ENCODE measurements at regions not wholly inside any gene's neighbourhood (a gene's known extent, or its start where the extent isn't known, plus 50 kb on each side); places are given as distances from the start of the nearest gene placed in this dataset.

DNA sequence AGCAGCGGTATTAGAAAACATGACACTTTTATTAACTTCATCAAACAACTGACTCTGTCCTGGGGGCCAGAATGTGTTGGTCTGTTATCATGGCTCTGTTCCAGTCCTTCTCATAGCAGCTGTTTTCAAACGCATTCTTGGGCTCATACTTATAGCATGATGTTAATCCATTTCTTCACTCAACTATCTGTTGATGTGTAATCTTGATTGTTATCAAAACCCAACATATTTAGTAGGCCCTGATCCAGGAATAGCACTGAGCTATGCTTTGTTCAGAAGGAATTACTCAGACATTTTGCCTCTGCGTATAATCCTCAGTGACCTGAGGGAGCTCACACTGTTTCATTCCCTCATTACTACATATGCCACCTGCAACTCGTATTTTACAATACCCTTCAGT is 315.9 kb downstream of the BMP4 start:
- ATAC-seq (ENCODE audit: insufficient number of reproducible peaks, low FRiP score, low read depth) (no peak), DNase-seq (ENCODE audit: low spot score) (no peak)
- Histone ChIP-seq H3K4me3 (no peak overlapping the region), H3K4me1 (ENCODE audit: control insufficient read depth in 1 of 2, low read depth in 2 of 2) (no peaks in the 10 kb centered on the region), H3K9me3 (no peaks in the 10 kb centered on the region), H3K36me3 (no peaks in the 10 kb centered on the region), H3K27ac (no peak overlapping the region), H3K27me3 (replicated peaks; ENCODE audit: insufficient read depth) (no peaks in the 10 kb centered on the region)
- TF ChIP-seq, protein P1, sequence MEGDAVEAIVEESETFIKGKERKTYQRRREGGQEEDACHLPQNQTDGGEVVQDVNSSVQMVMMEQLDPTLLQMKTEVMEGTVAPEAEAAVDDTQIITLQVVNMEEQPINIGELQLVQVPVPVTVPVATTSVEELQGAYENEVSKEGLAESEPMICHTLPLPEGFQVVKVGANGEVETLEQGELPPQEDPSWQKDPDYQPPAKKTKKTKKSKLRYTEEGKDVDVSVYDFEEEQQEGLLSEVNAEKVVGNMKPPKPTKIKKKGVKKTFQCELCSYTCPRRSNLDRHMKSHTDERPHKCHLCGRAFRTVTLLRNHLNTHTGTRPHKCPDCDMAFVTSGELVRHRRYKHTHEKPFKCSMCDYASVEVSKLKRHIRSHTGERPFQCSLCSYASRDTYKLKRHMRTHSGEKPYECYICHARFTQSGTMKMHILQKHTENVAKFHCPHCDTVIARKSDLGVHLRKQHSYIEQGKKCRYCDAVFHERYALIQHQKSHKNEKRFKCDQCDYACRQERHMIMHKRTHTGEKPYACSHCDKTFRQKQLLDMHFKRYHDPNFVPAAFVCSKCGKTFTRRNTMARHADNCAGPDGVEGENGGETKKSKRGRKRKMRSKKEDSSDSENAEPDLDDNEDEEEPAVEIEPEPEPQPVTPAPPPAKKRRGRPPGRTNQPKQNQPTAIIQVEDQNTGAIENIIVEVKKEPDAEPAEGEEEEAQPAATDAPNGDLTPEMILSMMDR (IDR thresholded peaks at IDR 0.05): no peak

DNA sequence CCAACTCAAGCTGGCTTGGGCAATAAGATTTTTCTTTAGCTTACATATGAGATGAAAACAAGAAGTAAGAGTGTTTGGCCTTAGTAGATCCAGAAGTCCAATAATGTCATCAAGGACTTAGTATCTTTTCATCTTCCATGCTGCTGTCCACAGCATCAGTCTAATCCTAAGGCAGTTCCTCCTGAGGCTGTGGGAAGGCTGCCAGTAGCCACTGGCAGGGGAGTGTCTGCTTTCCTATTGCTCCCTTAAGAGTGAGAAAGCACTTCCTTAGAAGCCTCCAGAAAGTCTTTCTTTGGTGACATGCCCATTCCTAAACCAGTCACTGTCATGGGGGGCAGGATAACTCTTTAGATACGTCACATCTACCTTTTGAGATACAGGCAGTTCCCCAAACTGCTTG is 317.7 kb downstream of the BMP4 start:
- TF ChIP-seq, protein P1 (IDR thresholded peaks at IDR 0.05): no peak
- Histone ChIP-seq H3K9me3 (no peaks in the 10 kb centered on the region), H3K4me3 (no peak overlapping the region), H3K27me3 (replicated peaks; ENCODE audit: insufficient read depth) (no peaks in the 10 kb centered on the region), H3K36me3 (no peaks in the 10 kb centered on the region), H3K27ac (no peak overlapping the region), H3K4me1 (ENCODE audit: control insufficient read depth in 1 of 2, low read depth in 2 of 2) (no peaks in the 10 kb centered on the region)
- DNase-seq (ENCODE audit: low spot score): no peak
- ATAC-seq (ENCODE audit: insufficient number of reproducible peaks, low FRiP score, low read depth): no peak

DNA sequence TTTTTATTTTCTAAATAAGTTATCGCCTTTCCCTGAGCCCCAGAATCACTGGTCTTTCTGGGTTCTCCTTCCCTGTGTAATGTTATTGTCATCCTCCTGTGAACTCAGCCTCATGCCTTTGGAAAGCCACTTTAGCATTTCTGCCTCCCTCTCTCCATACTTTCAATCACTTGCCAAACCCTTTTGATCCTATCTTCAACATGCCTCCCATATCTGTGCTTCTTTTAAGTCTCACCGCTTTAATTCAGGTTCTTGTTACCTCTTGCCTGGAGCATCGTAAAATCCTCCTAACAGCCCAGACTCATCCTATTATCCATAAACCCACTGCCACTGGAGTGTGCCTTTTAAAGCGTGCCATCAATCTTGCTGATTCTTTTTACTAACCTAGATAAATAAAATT is 321.8 kb downstream of the BMP4 start:
- TF ChIP-seq, protein P1 (IDR thresholded peaks at IDR 0.05): no peak

DNA sequence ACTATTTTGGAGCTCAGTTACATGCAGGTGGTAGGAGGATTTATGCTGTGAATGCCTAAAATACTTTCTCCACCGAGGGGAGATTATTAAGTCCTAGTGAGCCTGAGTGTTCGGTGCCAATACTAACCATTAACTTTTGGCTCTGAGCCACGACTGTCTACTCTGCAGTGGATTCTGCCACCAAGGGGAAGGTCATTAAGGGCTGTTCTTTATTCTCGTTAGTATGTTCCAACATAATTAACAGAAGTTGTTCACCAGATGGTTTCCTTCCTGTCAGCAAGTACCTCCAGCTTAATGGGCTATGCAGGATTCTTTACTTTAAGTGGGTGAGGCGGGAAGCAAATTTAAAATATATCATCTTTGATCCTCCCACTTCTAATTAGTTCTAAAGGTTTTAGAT is 326.3 kb downstream of the BMP4 start:
- Histone ChIP-seq H3K36me3 (no peaks in the 10 kb centered on the region), H3K9me3 (no peaks in the 10 kb centered on the region), H3K27ac (no peak overlapping the region), H3K4me1 (ENCODE audit: control insufficient read depth in 1 of 2, low read depth in 2 of 2) (no peaks in the 10 kb centered on the region), H3K4me3 (no peak overlapping the region), H3K27me3 (replicated peaks; ENCODE audit: insufficient read depth) (no peaks in the 10 kb centered on the region)
- DNase-seq (ENCODE audit: low spot score): no peak
- ATAC-seq (ENCODE audit: insufficient number of reproducible peaks, low FRiP score, low read depth): no peak
- TF ChIP-seq, protein P1 (IDR thresholded peaks at IDR 0.05): no peak

More for the DNA sequence above, 321.8 kb downstream of the BMP4 start:
- Histone ChIP-seq H3K27me3 (replicated peaks; ENCODE audit: insufficient read depth) (no peaks in the 10 kb centered on the region), H3K9me3 (no peaks in the 10 kb centered on the region), H3K4me1 (ENCODE audit: control insufficient read depth in 1 of 2, low read depth in 2 of 2) (no peaks in the 10 kb centered on the region), H3K4me3 (no peak overlapping the region), H3K27ac (no peak overlapping the region), H3K36me3 (no peaks in the 10 kb centered on the region)
- ATAC-seq (ENCODE audit: insufficient number of reproducible peaks, low FRiP score, low read depth) (no peak), DNase-seq (ENCODE audit: low spot score) (no peak)

DNA sequence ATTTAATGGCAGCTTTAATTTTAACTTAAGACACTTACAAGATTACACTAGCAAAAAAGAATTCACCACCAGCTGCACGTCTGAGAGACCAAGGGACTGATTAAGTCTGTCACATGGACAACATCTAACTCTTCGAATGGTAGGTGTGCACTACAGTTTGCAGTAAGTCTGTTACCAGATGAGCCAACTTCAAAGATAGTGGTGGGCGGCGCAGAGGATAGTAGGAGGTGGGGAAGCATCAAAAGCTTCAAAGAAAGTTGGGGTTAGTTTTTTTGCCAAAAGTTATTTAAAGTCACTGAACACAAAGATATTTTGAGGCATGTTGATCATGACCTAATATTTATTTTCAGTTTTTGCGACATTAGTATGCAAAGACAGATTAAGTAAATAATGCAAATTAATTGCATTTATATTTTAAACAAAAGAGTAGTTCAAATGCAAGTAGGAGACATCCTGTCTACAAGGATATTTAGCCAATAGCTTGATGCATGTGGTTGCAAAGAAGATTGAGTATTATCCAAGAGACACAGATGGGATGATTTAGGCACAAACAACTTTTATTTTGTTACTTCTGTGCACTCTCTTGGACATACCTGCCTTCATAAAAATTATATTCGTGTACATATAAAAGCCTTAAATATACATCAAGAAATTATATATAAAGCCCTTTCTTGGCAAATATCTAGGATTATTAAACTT is 327.7 kb downstream of the BMP4 start:
- no peak overlapping the region for H3K27ac ChIP-seq
- TF ChIP-seq, protein P1 (IDR thresholded peaks at IDR 0.05): no peak
- H3K4me1 ChIP-seq (ENCODE audit: control insufficient read depth in 1 of 2, low read depth in 2 of 2): no peaks in the 10 kb centered on the region
- H3K4me3 ChIP-seq: no peak overlapping the region
- H3K36me3 ChIP-seq: no peaks in the 10 kb centered on the region
- DNase-seq (ENCODE audit: low spot score) (no peak), ATAC-seq (ENCODE audit: insufficient number of reproducible peaks, low FRiP score, low read depth) (no peak)
- H3K9me3 ChIP-seq: no peaks in the 10 kb centered on the region
- H3K27me3 ChIP-seq (replicated peaks; ENCODE audit: insufficient read depth): no peaks in the 10 kb centered on the region
